HS-27A (cell line): ENCODE measurements at regions not wholly inside any gene's neighbourhood (a gene's known extent, or its start where the extent isn't known, plus 50 kb on each side); places are given as distances from the start of the nearest gene placed in this dataset.
"Not testable (repeated sequence)": the region's sequence is repeated elsewhere in the genome, so short reads cannot be mapped to it uniquely, and the experiment has no call there.

Source experiments
- DNase-seq: peaks from one replicate; pipeline ENCODE4 v3.0.0-alpha.2; 2012; ENCODE audit warnings: low read depth, missing footprints

DNA sequence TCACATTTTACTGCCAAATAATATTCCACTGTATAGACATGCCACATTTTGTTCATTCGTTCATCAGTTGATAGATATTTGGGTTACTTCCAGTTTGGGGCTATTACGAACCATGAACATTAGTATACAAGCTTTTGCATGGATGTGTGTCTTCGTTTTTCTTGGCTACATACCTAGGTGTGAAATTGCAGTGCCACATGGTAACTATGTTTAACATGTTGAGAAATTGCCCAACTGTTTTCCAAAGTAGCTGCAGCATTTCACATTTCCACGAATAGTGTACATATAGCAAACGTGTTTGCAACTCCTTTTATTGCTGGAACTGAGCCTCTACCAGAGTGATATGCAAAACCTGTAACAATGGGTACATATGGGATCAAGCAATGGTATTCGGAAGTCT lies 221.5 kb downstream of the VEGFC start:
- no peak for DNase-seq

DNA sequence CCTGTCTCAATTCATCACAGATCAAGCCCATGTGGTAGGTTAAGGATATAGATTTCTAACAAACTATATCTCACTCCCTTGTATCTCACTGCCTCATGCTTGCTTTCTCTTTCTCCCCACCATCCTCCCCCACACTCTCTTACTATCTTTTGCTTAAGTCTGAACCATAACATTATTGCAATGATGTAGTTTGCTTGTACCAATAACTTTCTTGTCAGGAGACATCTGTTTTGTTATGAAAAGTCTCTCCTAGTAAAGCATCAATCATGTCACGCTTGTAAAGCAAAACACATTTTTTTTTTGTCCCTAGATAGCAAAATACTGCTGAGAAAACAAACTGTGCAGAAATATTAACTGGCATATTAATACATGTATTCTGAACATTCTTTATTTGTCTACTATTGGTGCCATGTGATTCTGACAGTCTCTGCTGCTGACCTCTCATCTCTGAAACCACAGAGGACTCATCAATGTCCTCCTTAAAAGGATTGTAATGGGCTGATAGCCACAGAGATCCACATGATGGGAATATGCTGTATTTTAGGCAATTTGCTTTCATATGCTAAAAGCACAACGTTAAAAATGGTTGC lies 217.5 kb downstream of the VEGFC start:
- DNase-seq, result no peak

DNA sequence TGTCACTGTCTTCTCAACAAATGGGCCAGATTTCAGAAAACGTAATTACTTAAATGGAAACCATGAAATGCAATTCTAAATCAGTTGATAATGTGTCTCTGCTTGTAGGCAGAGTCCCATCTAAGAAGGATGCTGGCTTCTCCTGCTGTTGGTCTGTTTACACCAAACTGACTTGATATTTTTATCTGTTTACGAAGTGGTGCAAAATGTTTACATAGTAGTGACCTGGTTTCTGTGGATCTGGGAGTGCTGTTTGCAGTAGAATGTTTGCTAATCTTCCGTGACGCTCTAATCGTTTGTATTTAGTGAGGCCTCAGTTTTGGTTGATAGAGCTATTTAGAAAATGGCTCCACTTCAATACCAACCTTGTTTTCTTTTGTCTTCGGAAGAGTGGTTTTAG lies 213.5 kb downstream of the VEGFC start:
- DNase-seq, result no peak

DNA sequence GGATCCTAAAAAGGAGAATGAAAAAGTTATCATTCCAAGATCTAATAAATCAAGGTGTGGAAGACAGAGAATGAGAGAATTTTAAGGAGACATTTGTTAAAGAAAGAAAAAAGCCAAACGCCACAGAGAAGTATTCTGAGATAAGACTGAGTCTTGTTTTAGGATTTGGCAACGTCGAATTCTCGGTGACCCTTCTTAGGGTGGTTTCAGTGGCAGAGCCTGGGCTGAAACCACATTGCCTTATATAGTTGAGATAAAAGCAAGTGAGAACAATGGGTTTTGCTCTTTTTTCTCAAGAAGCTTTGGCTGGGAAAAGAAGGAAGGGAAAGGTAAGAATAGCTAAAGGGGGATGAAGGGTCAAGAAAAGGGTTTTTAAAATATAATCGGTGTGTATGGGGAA lies 209.4 kb downstream of the VEGFC start:
- DNase-seq, result no peak

DNA sequence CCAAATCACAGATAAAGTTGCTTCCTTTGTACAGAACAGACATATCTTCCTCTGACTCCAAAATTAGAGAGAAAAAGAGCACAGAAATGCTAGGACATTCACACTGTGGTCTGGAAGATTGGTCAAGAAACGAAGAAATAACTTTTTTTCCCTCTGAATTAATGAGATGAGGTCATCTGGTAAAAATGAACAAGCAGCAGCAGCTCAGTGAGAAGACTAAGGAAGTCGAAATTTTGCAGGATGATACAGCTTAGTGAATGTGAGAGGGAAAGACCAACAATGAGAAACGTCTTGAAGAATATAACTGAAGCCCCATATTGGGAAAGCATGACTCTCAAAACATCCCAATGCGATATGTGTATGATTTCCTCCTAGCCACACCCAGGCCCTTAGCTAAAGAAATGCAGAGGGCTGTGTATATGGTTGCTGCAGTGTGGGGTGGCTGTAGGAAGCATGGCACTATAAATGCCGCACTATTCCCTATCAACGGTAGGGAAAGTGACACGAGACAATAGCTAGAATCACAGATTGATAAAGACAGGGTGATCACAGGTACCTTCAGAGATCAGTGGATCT lies 208.6 kb downstream of the VEGFC start:
- no peak for DNase-seq

DNA sequence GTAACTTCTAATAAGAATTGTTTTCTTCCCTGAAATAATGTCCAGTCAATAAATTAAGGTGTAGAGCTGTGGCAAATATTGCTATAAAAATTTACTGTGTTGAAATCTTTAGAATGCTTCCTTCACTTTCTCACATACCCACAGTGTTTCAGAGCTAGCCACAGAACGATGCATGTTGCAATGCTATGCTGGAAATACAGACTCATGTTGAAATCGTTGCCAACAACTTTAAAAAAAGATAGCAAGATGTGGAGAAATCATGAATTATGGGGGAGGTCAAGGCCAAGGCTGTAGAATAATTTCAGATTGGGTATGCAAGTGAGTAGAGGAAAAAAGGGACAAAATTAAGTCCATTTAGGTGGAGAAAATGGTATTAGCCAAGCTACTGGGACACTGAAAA lies 204.8 kb downstream of the VEGFC start:
- no peak for DNase-seq

DNA sequence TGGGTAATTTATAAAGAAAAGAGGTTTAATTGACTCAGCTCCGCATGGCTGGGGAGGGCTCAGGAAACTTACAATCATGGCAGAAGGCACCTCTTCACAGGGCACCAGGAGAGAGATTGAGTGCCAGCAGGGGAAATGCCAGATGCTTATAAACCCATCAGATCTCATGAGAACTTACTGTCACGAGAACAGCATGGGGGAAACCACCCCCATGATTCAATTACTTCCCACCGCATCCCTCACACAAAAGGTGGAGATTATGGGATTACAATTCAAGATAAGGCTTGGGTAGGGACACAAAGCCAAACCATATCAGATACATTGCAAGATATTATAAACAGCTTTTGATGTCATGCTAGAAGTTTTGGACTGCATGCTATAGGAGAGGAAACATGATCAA lies 204.3 kb downstream of the VEGFC start:
- DNase-seq, result no peak

DNA sequence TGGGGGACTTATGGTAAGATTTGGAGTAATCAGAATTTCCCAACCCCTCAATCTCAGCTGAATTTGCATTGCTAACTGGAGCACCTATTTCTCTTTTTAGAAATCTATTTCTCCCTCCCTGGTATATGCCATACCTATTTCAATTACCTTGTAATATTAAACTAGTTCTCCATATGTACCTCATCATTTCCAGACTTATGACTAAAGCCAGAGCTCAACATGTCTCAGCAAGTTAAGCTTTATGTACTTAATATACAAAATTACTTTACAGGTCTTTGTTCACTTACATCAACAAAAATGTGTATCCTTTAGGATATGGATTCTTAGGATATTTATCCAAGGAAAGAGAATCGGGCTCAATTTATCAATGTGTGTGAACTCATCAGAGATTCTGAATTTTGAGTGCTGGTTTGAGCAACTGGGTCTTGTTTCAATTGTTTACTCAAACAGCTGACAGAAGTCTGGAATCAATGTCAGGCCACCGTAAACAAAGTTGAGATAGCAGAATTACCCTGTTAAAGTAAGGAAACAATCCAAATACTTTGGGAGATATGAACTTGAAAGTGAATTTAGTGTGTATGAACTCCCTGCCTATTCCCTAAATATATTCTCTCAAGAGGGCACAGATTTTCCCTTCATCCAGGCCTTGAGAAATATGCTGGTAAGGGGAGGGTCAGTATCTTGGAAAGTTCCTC lies 199.6 kb downstream of the VEGFC start:
- DNase-seq, result no peak

DNA sequence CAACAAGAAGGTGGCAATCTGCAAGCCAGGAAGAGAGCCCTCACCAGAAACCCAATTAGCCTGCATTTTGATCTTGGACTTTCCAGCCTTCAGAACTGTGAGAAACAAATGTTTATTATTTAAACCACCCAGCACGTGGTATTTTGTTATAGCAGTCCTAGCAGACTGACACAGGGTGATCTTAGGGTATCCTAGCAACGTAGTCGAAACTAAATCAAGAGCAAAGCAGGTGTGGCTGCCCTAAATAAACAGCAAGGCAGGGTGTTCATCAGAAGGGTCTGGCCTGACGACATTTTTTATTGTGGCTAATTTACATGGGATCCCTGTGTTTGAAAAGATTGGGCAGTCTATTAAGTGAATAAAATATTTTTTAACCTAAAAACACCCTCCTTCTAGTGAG lies 198.8 kb downstream of the VEGFC start:
- DNase-seq, result no peak

DNA sequence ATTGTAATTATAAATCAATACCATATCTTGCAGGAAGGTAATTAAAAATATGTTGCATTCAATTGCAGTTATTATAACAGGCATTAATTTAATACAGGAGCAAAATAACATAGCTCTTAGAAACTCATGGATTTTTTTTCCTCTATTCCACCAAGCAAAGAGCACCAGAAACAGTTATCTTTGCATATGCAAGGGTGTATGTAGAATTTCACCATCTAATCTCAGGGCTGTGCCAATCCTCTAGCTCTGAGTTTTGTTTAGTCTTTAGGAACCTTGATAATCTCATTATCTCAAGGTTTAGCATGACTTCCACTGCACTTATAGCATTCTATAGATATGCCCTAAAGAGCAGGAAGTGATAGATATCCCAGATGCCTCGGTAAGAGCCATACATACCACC lies 197.5 kb downstream of the VEGFC start:
- no peak for DNase-seq

DNA sequence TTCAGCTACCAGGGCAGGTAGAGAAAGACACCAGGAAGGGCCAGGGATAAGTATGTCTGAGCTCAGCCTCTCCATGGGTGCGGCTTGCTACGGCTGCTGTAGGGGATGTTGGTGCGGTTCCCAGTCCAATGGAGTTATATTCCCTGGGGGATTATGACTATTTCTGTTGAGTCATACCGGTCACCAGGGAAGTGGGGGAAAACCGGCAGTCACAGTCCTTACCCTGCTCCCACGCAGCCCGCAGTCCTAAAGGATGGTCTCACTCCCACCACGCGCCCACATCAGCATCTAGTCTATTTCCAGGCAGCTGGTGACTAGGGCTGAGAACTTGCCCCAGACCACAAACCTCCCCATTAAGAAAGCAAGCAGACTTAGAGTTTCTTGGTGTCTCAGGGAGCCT lies 191.6 kb downstream of the VEGFC start:
- DNase-seq, result no peak

DNA sequence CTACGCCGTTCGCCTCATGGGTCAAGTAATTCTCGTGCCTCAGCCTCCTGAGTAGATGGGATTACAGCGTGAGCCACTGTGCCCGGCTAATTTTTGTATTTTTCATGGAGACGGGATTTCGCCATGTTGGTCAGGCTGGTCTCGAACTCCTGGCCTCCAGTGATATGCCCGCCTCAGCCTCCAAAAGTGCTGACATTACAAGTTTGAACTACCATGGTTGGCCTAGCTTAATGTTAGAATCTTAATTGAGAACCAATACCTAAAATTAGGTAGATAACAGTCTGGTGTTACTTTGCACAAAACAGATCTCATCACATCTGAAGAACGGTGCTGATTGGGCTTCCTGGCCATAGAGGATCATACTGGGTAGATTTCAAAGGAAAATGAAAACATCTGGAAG lies 184.9 kb downstream of the VEGFC start:
- DNase-seq, result no peak

DNA sequence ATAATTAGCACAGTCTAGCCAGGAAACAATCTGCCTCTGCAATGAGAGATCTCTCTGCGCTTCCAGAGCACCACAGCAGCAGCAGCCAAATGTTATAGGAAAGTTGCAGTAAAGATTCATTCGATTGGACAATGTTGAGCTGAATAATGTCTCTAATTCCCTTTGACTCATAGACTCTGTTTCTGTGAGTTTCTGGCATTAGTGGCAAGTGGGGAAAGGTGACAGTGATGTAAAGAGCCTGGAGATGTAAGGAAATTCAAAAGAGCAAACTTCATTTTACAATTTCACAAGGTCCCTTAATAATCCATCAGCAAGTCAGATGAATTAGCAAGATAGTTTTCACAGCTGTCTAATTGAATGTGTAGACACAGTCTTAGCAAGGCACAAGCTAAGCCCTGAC lies 184.4 kb downstream of the VEGFC start:
- DNase-seq, result no peak

DNA sequence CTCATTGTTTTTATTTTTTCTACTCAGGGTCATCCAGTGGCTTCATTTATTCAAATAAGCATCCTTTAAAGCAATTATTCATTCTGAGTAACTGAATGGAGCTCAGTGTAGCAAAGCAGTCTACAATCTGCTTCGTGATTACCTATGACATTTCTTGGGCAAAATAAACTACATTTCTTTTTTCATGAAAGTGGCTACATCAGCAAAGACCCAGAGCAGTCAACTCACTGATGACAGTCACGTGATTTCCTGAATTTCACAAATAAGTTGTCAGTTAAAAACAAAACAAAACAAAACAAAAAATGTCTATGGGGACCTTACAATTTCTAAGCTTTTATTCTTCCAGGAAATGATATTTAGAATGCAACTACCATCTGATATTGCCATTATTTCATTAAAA lies 182.1 kb downstream of the VEGFC start:
- DNase-seq, result no peak

DNA sequence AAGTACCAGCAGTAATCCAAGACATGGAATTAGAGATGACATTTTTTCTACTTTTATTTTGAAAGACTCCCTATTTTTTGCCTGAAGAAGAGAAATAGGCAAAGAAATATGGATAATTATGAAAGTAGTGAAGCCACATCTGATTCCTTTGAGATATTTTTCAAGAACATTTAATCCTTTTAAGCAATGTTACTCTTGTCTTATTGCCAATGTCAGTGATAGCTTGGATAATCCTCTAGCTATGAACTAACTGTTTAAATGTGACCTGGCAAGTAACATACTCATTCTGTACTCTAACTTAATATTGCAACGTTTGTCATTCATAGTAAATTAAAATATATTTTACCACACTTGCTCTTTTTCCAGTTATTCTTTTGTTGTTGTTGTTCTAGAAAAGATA lies 181.3 kb downstream of the VEGFC start:
- DNase-seq, result no peak

DNA sequence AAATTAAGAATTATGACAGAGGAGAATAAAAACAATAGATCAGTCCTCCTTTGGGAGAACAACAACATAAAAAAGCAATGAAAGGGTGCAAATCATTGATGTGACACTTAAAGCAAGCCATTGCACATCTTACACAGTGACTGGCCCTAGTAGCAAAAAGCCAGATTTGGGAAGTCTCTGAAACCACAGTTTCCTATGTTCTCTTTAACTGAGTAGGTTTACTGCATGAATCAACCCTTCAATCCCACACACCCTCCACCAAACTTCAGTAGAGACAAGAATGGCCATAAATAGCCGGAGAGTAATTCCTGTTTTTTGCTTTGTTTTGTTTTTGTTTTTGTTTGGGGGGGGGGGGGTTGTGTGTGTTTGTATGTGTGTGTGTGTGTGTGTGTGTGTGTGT lies 180.8 kb downstream of the VEGFC start:
- no peak for DNase-seq

DNA sequence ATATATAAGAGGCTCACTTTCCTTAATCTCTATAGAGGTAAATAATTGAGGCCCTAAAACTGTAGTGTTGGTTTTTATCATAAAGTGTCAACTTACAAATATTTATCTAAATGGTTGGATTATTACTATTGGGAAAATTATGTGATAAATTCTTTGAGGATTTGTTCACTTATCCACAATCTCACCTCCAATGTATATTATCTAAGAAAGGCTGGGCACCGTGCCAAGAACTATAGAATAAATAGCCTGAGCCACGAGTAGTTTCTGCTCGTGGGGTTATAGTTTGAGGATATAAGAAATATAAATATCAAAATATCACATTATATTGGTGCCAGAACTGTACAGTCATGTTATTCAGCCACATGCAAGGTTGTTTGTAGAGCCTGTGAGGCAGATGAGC lies 177.9 kb downstream of the VEGFC start:
- DNase-seq, result no peak

DNA sequence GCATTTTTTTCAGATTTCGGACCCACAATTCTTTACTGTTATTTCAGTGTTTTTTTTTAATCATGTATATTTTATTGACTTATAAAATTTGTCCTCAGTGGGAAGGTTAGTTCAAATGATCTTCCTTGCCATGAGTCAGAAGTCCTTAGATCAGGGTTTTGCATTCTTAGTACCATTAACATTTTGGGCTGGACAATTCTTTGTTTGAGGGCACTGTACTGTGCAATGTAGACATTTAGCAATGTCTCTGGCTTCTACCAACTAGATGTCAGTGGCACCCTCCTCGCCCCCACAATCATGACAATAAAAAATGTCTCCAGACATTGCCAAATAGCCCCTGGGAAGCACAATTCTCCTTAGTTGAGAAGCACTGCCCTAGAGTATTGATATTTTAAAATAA lies 176.6 kb downstream of the VEGFC start:
- no peak for DNase-seq

DNA sequence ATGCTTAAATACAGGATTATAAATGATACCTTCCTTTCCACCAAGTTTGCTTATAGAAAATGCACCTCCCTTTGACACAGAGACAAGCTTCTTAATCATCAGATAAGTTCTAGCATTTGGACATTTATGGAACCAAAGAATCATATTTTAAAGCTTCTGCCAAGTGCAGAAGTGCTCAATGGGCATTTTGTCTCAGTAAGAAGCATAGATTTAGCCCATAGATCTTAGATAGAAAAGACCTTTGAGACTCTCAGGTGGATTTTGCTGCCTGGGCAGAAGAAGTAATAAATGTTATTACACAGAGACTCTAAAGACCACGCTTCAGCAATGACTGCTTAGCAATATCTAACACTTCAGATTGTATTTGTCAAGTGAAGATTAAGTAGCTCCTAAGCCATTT lies 174.6 kb downstream of the VEGFC start:
- no peak for DNase-seq

DNA sequence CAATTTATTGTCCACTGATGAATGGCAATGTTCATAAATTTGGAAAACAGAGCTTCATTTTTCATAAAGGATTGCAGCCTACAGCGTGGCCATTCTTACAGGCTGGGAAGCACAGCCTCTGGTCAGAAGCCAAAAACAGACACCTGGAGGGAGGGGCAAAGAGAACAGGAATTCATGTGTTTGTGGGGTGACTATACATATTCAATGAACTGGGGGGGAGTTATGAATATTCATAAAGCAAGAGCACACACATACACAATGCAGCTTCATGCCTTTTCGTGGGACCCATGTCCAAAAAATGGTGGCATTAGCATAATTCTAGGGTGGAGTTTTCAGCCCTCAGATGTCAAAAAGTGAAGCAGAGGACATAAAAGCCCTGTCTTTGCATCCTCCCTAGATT lies 173.3 kb downstream of the VEGFC start:
- no peak for DNase-seq

DNA sequence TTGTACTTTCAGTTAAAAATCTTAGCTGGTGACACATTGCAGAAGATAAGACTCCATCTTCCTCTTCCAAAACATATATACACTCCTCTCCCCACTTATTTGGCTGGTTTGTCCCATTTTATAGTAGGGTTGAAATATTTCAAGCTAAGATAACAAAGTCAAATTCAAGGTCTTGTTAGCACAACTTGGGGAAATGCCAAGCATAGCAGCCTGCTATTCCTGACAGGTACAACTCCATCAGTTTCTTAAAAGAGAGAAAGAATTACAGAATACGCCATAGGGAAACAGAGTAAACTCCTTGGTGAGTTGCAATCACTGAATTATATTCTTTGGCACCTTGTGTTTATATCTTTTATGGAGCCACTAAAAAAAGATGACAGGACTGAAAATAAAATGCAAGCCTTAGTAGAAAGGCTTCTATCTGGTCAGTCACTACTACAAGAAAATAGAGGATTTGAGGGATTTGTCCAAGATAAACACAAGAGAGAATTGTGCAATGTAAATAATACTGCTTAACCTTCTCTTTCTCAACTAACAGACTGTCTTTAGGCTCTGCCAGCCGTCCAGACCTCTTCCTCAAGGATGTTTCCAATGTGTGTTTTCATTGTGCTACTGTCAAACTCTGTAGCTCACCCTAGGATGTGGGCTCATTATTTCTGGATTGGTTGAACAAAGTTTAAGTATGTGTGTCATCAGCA lies 170.3 kb downstream of the VEGFC start:
- DNase-seq, result no peak

DNA sequence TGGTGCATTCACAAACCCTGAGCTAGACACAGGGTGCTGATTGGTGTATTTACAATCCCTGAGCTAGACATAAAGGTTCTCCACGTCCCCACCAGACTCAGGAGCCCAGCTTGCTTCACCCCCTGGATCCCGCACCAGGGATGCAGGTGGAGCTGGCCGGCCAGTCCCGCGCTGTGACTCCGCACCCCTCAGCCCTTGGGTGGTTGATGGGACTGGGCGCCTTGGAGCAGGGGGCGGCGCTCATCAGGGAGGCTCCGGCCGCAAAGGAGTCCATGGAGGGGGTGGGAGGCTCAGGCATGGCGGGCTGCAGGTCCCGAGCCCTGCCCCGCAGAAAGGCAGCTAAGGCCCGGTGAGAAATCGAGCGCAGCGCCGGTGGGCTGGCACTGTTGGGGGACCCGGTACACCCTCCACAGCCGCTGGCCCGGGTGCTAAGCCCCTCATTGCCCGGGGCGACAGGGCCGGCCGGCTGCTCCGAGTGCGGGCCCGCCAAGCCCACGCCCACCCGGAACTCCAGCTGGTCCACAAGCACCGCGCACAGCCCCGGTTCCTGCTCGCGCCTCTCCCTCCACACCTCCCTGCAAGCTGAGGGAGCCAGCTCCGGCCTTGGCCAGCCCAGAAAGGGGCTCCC lies 167.6 kb downstream of the VEGFC start:
- not testable (repeated sequence) for DNase-seq

DNA sequence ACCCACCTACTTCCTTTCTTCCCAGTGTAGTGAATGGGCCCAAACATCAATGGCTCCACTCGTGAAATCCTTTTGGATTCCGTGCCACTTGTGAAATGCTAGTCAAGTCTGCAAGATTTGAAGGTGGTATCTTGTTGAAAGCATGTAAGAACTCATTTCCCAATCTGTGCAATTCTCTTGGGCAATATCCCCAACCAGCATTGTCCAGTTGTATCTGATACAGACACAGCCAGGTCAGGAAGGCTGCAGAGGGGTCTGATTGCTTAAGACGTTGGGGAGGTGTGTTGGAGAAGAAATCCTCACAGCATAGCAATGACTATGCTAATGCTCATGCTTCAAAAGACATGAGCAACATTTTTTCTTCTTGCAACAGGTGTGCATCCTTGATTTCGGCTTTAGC lies 164.8 kb downstream of the VEGFC start:
- no peak for DNase-seq
